ENCODE measurements at regions not wholly inside any gene's neighbourhood (a gene's known extent, or its start where the extent isn't known, plus 50 kb on each side); places are given as distances from the start of the nearest gene placed in this dataset.

GRCh38 chr4:188262464-188262863 lies 123.2 kb downstream of the TRIML1 start:
- DNase-seq (ENCODE audit: low read depth): no peak
- TF ChIP-seq CTCF (IDR thresholded peaks at IDR 0.05; ENCODE audit: control insufficient read depth, extremely low read depth, insufficient read depth): no peak
- no peak overlapping the region for H3K4me3 ChIP-seq (ENCODE audit: low read depth, low read length)

GRCh38 chr4:188263321-188263720 lies 124.1 kb downstream of the TRIML1 start:
- DNase-seq (ENCODE audit: low read depth): no peak

GRCh38 chr4:188266386-188266785 lies 127.1 kb downstream of the TRIML1 start:
- no peak for TF ChIP-seq CTCF (IDR thresholded peaks at IDR 0.05; ENCODE audit: control insufficient read depth, extremely low read depth, insufficient read depth)
- DNase-seq (ENCODE audit: low read depth): no peak
- H3K4me3 ChIP-seq (ENCODE audit: low read depth, low read length): no peak overlapping the region

More at GRCh38 chr4:188263321-188263720, 124.1 kb downstream of the TRIML1 start:
- no peak overlapping the region for H3K4me3 ChIP-seq (ENCODE audit: low read depth, low read length)
- no peak for TF ChIP-seq CTCF (IDR thresholded peaks at IDR 0.05; ENCODE audit: control insufficient read depth, extremely low read depth, insufficient read depth)

DNA sequence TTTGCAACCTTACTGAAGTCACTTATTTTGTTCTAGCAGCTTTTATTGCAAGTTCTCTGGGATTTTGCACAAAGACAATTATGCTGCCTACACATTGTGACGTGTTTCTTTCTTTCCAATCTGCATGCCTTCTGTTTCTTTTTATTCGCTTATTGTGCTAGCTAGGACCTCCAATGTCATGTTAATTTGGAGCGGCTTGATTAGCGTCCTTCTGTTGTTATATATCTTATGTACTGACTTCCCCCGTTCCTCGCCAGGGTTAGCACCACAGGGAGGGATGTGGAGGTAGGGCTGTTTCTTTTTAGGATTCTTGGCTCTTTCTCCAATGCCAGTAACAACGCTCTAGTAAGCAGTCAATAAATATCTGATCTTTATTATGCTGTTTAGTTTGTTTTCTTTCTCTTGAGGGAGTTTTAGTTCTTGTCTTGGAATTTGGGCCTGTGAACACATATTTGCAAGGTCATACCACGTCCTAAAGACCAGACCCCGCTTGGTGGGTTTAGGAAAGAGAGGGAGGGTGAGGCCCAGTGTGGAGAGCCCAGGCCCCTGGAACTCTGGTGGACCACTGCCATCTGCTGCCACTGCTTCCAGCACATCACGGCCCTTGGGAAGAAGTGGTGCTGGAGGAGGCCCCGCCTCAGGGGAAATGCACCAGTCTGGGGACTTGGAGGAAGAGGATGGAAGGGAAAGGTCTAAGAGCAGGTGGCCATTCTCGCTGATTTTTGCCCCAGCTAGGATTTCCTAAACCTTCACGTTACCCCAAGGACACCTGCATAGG lies 129.1 kb downstream of the TRIML1 start:
- H3K4me3 ChIP-seq (ENCODE audit: low read depth, low read length): no peak overlapping the region
- no peak for DNase-seq (ENCODE audit: low read depth)
- TF ChIP-seq CTCF (IDR thresholded peaks at IDR 0.05; ENCODE audit: control insufficient read depth, extremely low read depth, insufficient read depth): no peak

GRCh38 chr4:188270273-188271069 lies 131.2 kb downstream of the TRIML1 start:
- H3K4me3 ChIP-seq (ENCODE audit: low read depth, low read length): no peak overlapping the region
- TF ChIP-seq CTCF (IDR thresholded peaks at IDR 0.05; ENCODE audit: control insufficient read depth, extremely low read depth, insufficient read depth): no peak
- DNase-seq (ENCODE audit: low read depth): no peak

DNA sequence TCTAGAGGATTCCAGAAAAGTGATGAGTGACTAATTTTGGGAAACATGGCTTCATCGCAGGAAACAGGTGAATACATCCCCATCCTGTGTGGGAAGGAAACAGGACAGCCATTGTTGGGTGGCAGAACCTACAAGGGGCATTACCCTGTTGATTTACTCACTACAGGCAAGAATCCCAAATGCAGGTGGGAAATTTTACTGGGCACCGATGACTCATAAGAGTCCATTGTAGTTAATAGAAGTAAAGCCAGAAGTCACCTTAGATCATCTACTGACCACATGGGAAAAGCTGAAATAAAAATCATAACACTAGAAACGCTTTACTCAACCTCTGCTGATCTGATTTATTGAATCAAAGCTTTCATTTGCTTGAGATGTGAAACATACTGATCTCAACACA lies 136.4 kb downstream of the TRIML1 start:
- H3K4me3 ChIP-seq (ENCODE audit: low read depth, low read length): no peak overlapping the region
- TF ChIP-seq CTCF (IDR thresholded peaks at IDR 0.05; ENCODE audit: control insufficient read depth, extremely low read depth, insufficient read depth): no peak
- no peak for DNase-seq (ENCODE audit: low read depth)
